GM18907 (cell line): ENCODE measurements at regions not wholly inside any gene's neighbourhood (a gene's known extent, or its start where the extent isn't known, plus 50 kb on each side); places are given as distances from the start of the nearest gene placed in this dataset.

ENCODE experiments used
- ATAC-seq: cut with Tn5 transposase; IDR thresholded peaks from one replicate; pipeline ENCODE4 v1.9.1; 2021; ENCODE audit warnings: mild to moderate bottlenecking, moderate library complexity; ENCODE audit not compliant: unreplicated experiment

GRCh38 chr3:5787861-5788488, 600.5 kb downstream of the EDEM1 start:
- ATAC-seq = no peak

DNA sequence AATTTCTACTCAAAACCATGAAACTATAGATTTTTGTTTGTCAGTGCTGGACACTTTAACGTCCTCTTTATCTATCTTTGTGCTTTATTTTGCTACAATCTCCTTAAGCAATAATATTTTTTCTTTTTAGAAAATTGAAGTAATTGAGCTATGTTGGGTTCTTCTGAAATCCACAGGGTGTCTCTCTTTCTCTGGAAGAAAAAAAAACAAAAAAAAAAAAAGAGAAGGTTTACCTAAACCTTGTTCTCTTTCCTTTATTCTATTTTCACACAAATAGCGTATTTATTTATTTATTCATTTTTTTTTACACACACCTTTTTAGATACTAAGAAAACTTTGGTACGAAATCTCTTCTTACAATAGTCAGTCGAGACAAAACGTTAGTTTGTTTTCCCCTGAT, 601.0 kb downstream of the EDEM1 start:
- ATAC-seq = no peak

DNA sequence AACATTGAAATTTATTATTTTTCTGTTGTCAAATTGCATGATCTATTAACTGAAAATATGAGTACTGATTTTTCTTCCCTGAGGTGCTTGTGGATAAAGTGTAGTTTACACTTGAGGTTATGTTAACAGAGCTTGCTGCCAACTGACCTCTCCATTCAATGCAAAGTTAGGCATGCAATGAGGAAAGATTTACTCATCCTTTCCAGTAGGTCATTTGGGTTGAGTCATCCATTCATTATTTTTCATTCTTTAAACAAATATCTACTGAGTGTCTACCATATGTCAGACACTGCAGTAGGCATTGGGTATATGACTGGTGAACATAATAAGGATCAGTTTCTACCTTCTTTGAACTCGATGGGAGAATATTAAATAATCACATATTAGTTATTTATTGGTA, 604.1 kb downstream of the EDEM1 start:
- no peak for ATAC-seq

- ATAC-seq = no peak
These were observed 609.0 kb downstream of the EDEM1 start for GRCh38 chr3:5796541-5796940.

DNA sequence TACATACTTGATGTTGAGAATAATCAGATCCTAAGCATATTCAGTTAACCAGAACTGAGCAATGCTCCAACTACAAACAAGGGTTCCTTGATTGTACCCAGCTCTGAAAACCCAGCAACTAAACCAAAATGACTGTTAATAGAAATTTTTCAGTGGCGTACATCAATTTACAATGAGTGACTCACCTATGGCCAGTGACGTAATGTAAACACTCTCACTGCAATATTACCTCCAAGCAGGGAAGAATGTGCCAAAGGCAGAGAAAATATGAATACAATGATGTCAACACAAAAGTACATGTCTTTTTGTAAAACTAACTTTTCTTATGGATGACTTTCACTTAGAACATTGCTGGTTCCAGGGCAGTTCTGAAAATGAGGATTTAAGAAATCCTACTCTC, 611.3 kb downstream of the EDEM1 start:
- no peak for ATAC-seq

GRCh38 chr3:5799398-5799797, 611.9 kb downstream of the EDEM1 start:
- ATAC-seq = no peak

DNA sequence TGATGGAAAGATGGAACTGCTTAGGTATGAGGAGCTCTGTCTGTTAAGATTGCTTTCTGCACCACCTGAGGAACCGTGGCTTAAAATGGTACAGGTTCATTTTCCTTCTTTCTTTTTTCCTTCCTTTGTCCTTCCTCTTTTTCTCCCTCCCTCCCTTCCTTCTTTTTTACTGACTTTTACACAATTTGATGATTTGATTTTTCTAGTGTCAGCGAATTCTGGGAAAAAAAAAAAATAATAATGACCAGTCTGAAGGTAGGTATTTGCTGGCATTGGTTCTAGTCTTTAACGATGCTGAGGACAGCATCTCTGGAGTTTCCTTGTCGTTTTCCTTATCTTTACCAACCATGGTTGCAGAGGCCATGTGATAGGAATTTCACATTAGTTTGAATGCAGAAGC, 613.5 kb downstream of the EDEM1 start:
- no peak for ATAC-seq

GRCh38 chr3:5806192-5806591, 618.7 kb downstream of the EDEM1 start:
- no peak for ATAC-seq

DNA sequence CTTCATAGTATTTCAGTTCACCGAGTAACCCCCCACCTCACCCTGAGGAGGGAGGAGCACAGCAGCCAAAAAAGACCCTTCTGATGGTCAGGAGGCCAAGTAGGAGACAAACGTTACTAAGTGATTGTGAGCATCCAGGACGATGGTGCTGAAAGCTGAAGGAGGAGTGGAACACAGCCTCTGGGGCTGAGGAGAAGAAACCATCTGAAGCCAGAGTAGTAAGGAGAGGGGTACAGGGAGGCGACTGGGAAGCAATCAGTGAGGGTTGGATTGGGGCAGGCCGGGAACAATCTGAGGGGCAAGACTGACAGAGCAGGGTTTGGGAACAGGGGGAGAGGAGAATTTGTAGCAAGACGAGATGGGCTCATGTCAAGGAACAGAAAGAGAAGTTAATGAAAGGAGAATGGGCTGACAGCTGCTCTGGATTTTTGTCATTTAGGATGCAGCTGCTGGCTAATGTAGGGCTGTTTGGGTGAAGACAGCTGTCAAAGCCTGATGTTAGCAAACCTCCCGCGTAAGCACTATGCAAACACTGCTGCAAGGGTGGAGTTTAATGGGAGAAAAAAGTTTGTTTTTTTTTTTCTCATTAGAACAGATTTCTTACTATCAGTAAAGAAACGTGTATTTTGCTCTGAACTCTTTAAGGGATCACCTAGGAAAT, 622.2 kb downstream of the EDEM1 start:
- ATAC-seq = no peak

DNA sequence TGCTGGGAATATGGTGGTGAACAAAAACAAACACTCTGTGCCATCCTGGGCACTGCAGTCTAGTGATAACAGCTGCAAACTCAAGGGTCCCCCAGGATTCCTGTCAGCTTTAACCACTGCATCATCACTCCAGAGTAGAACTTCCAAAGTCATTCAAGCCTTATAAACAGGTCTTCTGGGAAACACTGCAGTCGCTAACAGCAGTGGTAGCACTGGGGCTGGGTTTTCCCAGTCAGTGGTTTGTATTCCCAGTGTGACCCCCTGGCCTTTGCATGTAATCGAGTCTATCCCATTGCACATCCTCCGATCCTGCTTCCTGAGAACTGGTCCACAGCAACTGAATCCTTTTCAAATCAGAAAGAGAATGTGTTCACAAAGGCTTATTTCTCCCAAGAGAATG, 623.5 kb downstream of the EDEM1 start:
- no peak for ATAC-seq

DNA sequence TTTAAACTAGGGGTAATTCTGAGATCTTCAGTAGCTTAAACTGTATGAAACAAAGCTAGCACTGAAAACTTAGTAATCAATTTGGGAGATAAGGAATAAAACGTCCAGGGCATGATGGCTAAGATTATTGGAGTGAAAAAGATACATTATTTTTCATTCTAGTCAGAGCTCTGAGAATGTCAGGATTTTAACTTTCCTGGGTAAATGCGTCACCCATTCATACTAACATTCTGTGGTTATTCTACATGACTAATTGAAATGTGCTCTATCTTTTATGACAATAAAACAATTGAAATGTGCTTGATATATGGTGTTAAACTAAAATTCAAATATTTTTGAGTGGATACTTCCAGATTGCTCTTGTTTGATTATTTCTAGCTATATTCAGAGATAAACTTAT, 626.0 kb downstream of the EDEM1 start:
- no peak for ATAC-seq

DNA sequence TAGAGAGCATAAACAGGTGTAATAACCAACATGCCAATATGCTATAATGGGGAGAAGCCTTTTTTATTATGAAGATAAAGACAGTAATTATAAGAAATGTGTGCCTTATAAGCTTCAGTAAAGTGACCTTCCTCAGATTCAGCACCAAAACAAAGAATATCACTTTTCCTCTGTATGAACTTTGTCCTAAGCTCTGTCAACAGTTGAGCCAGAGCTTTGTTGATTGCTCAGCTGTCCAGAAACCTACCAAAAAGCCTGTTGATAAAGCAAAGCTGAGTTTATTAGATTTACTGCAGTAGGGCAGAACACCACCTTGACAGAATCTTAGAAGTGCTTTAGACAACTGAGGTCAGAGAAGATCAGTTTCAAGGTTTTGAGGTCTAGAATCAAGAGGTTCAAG, 635.3 kb downstream of the EDEM1 start:
- ATAC-seq = no peak

GRCh38 chr3:5826467-5826866, 639.0 kb downstream of the EDEM1 start:
- ATAC-seq = no peak

DNA sequence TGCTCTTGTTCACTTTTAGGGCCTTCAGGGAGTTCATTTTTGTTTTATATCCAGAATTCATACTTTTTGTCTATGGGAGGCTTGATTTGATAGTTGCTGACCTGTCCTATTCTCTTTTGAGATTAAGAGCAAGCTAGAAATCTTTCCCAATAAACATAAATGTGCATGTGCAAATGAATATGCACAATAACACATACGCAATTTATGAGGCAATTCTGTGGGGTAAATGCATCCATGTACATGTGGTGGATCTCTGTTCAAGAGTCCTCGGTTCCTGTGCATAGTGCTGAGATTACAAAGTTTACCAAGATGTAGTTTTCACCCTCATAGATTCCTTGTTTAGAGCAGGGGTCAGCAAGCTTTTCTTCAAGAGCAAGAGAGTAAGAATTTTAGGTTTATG, 640.7 kb downstream of the EDEM1 start:
- no peak for ATAC-seq

GRCh38 chr3:5840056-5840455, 652.5 kb downstream of the EDEM1 start:
- ATAC-seq = no peak

- ATAC-seq = no peak
These were observed 654.1 kb downstream of the EDEM1 start for GRCh38 chr3:5841599-5841998.

- ATAC-seq = no peak
These were observed 658.8 kb downstream of the EDEM1 start for GRCh38 chr3:5846261-5846660.

DNA sequence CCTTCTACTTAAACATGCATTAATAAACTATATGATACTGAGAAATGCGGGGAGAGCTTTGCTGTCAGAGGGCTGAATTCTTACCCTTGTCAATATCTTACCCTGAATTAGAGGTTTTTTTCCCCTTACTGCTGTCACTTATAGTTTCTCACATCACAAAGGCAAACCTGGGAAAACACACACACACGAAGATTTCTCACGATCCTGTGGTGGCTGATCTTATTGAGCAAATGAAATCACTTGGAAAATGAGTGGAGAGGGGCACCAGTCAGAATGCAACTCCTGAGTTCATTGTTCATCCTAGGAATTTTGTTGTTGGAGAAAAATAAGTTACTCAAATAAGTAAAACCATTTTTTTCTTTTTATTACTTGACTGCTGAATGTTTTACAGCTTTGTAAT, 673.6 kb downstream of the EDEM1 start:
- no peak for ATAC-seq

DNA sequence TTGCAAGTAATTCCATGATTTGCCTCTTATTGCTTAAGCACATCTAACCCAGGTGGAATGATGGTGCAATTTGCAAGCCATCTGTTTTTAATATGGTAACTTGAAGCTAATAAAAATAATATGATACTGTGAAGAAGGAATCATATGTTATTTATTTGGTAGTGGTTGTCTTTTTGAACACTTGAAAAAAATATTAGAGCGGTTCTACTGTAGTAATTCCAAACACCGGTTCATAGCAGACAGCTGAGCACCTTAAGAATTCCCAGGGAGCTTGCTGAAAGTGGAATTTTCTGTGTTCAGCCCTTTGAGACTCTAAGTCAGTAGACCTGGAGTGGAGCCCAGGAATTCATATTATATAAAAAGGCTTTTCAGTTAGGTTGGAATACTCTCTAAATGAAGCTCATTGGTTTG, 687.4 kb downstream of the EDEM1 start:
- no peak for ATAC-seq

GRCh38 chr3:5888851-5889250, 701.3 kb downstream of the EDEM1 start:
- ATAC-seq = no peak

- no peak for ATAC-seq
These were observed 701.9 kb downstream of the EDEM1 start for GRCh38 chr3:5889374-5889773.

- no peak for ATAC-seq
These were observed 704.2 kb downstream of the EDEM1 start for GRCh38 chr3:5891711-5892110.

- no peak for ATAC-seq
These were observed 710.6 kb downstream of the EDEM1 start for GRCh38 chr3:5898106-5898505.
